ENCODE measurements at regions not wholly inside any gene's neighbourhood (a gene's known extent, or its start where the extent isn't known, plus 50 kb on each side); places are given as distances from the start of the nearest gene placed in this dataset.

DNA sequence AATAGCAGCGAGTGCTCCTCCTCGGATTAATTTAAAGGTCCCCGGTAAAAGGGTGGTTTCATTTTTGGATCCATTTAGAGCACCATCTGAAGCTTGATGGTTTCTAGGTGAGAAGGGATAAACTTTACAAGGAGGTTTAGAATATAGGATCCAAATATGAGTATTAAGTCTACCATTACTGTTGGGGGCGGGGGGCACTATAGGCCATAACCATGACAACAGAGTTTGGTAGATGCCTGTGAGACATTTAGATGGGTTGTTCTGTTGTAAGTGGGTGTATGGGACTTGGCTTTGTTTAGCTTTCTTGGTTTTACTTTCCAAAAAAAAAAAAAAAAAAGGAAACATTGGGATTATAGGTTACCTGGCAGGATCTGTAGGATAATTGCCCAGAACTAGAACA, 92.7 kb downstream of the TENT5D start:
- TF ChIP-seq, protein P1, sequence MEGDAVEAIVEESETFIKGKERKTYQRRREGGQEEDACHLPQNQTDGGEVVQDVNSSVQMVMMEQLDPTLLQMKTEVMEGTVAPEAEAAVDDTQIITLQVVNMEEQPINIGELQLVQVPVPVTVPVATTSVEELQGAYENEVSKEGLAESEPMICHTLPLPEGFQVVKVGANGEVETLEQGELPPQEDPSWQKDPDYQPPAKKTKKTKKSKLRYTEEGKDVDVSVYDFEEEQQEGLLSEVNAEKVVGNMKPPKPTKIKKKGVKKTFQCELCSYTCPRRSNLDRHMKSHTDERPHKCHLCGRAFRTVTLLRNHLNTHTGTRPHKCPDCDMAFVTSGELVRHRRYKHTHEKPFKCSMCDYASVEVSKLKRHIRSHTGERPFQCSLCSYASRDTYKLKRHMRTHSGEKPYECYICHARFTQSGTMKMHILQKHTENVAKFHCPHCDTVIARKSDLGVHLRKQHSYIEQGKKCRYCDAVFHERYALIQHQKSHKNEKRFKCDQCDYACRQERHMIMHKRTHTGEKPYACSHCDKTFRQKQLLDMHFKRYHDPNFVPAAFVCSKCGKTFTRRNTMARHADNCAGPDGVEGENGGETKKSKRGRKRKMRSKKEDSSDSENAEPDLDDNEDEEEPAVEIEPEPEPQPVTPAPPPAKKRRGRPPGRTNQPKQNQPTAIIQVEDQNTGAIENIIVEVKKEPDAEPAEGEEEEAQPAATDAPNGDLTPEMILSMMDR (IDR thresholded peaks at IDR 0.05; ENCODE audit: poor library complexity, severe bottlenecking), result no peak
- TF ChIP-seq POLR2AphosphoS5 (IDR thresholded peaks at IDR 0.05) (no peak), EZH2 (IDR thresholded peaks at IDR 0.05; ENCODE audit: borderline replicate concordance, insufficient read depth, low read length, poor library complexity, severe bottlenecking) (no peak), TAF1 (IDR thresholded peaks at IDR 0.05; ENCODE audit: low read depth) (no peak), MXI1 (conservative IDR thresholded peaks at IDR 0.05; ENCODE audit: poor library complexity, severe bottlenecking) (no peak), RAD21 (conservative IDR thresholded peaks at IDR 0.05) (no peak), SMC3 (conservative IDR thresholded peaks at IDR 0.05; ENCODE audit: poor library complexity) (no peak)
- TF ChIP-seq, protein P2, sequence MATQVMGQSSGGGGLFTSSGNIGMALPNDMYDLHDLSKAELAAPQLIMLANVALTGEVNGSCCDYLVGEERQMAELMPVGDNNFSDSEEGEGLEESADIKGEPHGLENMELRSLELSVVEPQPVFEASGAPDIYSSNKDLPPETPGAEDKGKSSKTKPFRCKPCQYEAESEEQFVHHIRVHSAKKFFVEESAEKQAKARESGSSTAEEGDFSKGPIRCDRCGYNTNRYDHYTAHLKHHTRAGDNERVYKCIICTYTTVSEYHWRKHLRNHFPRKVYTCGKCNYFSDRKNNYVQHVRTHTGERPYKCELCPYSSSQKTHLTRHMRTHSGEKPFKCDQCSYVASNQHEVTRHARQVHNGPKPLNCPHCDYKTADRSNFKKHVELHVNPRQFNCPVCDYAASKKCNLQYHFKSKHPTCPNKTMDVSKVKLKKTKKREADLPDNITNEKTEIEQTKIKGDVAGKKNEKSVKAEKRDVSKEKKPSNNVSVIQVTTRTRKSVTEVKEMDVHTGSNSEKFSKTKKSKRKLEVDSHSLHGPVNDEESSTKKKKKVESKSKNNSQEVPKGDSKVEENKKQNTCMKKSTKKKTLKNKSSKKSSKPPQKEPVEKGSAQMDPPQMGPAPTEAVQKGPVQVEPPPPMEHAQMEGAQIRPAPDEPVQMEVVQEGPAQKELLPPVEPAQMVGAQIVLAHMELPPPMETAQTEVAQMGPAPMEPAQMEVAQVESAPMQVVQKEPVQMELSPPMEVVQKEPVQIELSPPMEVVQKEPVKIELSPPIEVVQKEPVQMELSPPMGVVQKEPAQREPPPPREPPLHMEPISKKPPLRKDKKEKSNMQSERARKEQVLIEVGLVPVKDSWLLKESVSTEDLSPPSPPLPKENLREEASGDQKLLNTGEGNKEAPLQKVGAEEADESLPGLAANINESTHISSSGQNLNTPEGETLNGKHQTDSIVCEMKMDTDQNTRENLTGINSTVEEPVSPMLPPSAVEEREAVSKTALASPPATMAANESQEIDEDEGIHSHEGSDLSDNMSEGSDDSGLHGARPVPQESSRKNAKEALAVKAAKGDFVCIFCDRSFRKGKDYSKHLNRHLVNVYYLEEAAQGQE (IDR thresholded peaks at IDR 0.05; ENCODE audit: borderline replicate concordance), result no peak
